GM19395 (cell line): ENCODE measurements at regions not wholly inside any gene's neighbourhood (a gene's known extent, or its start where the extent isn't known, plus 50 kb on each side); places are given as distances from the start of the nearest gene placed in this dataset.

Experiments used
- ATAC-seq: cut with Tn5 transposase; IDR thresholded peaks from one replicate; pipeline ENCODE4 v1.9.1; 2021; ENCODE audit warnings: mild to moderate bottlenecking, moderate library complexity; ENCODE audit not compliant: unreplicated experiment

- ATAC-seq = no peak
These were observed 235.3 kb downstream of the RDH14 start for GRCh38 chr2:18325118-18325517.

GRCh38 chr2:18319987-18320386, 240.5 kb downstream of the RDH14 start:
- no peak for ATAC-seq

GRCh38 chr2:18317017-18317416, 243.4 kb downstream of the RDH14 start:
- no peak for ATAC-seq

- no peak for ATAC-seq
These were observed 247.6 kb downstream of the RDH14 start for GRCh38 chr2:18312818-18313217.

GRCh38 chr2:18311420-18312195, 248.8 kb downstream of the RDH14 start:
- no peak for ATAC-seq

GRCh38 chr2:18309627-18310026, 250.8 kb downstream of the RDH14 start:
- ATAC-seq = no peak

GRCh38 chr2:18309188-18309587, 251.3 kb downstream of the RDH14 start:
- no peak for ATAC-seq

GRCh38 chr2:18304849-18305248, 255.6 kb downstream of the RDH14 start:
- no peak for ATAC-seq

- ATAC-seq = no peak
These were observed 258.9 kb downstream of the RDH14 start for GRCh38 chr2:18301421-18302139.

GRCh38 chr2:18299423-18300212, 260.8 kb downstream of the RDH14 start:
- no peak for ATAC-seq

GRCh38 chr2:18297534-18298058, 262.9 kb downstream of the RDH14 start:
- no peak for ATAC-seq

GRCh38 chr2:18290386-18290785, 270.1 kb downstream of the RDH14 start:
- ATAC-seq = no peak

- ATAC-seq = no peak
These were observed 273.6 kb downstream of the RDH14 start for GRCh38 chr2:18286897-18287296.

- no peak for ATAC-seq
These were observed 276.1 kb downstream of the RDH14 start for GRCh38 chr2:18284331-18284730.

- ATAC-seq = no peak
These were observed 278.4 kb downstream of the RDH14 start for GRCh38 chr2:18282026-18282425.

- no peak for ATAC-seq
These were observed 283.8 kb downstream of the RDH14 start for GRCh38 chr2:18276583-18277075.

GRCh38 chr2:18273205-18273604, 287.2 kb downstream of the RDH14 start:
- ATAC-seq = no peak

- ATAC-seq = no peak
These were observed 288.3 kb downstream of the RDH14 start for GRCh38 chr2:18272148-18272494.

- no peak for ATAC-seq
These were observed 288.9 kb downstream of the RDH14 start for GRCh38 chr2:18271370-18272147.

- ATAC-seq = no peak
These were observed 292.1 kb downstream of the RDH14 start for GRCh38 chr2:18268400-18268799.
